IMR-90 (cell line): ENCODE measurements at regions not wholly inside any gene's neighbourhood (a gene's known extent, or its start where the extent isn't known, plus 50 kb on each side); places are given as distances from the start of the nearest gene placed in this dataset.

Source experiments
- ATAC-seq: fragments of 200-7000 bp; cut with Tn5 transposase; 2 replicates; pipeline ENCODE4 v1.9.1; 2020; ENCODE audit warnings: low read depth, mild to moderate bottlenecking, moderate library complexity
- BruUV-seq: library from RNA; stranded (reverse); fragments of 400-500 nt; replicated peaks from 2 replicates; lab custom pipeline; 2021; lab: Mats Ljungman, UMichigan
- CTCF ChIA-PET: fragments of 300-600 bp; formaldehyde crosslinking; extraction: SDS; loops from one replicate; lab custom pipeline; 2021; ENCODE audit warnings: antibody characterized with exemption; lab: Yijun Ruan, JAX
- POLR2A ChIA-PET: fragments of 300-600 bp; sonication (Branson Sonifier 250); formaldehyde crosslinking; loops from one replicate; lab custom pipeline; 2022; ENCODE audit warnings: antibody characterized with exemption; ENCODE audit not compliant: unreplicated experiment; lab: Charles Lee
- DNase-seq: peaks from one replicate; pipeline ENCODE4 v3.0.0; 2013
- H2AFZ ChIP-seq: replicated peaks from 2 replicates; pipeline ENCODE3; 2013; ENCODE audit warnings: low read length, mild to moderate bottlenecking; ENCODE audit not compliant: poor library complexity
- H2AK5ac ChIP-seq: 2 replicates; pipeline ENCODE4 v1.6.1; 2013; ENCODE audit warnings: low read depth, low read length, inconsistent platforms
- H2AK9ac ChIP-seq: replicated peaks from 2 replicates; pipeline ENCODE3; 2013; ENCODE audit warnings: mild to moderate bottlenecking, low read depth, low read length, moderate library complexity; ENCODE audit not compliant: poor library complexity
- H2BK120ac ChIP-seq: 2 replicates; pipeline ENCODE4 v1.6.1; 2013; ENCODE audit warnings: low read depth, low read length, inconsistent platforms
- H2BK15ac ChIP-seq: 3 replicates; pipeline ENCODE4 v1.6.1; 2013; ENCODE audit warnings: low read depth, low read length, inconsistent platforms
- H2BK20ac ChIP-seq: 2 replicates; pipeline ENCODE4 v1.6.1; 2013; ENCODE audit warnings: low read depth, mild to moderate bottlenecking, inconsistent platforms, low read length, moderate library complexity
- H2BK5ac ChIP-seq: 2 replicates; pipeline ENCODE4 v1.6.1; 2013; ENCODE audit warnings: mild to moderate bottlenecking, low read depth, low read length, inconsistent platforms; ENCODE audit not compliant: poor library complexity, severe bottlenecking
- H3K14ac ChIP-seq: replicated peaks from 2 replicates; pipeline ENCODE4 v1.6.1; 2013; ENCODE audit warnings: low read depth, low read length, inconsistent platforms
- H3K18ac ChIP-seq: 2 replicates; pipeline ENCODE4 v1.6.1; 2013; ENCODE audit warnings: low read depth, low read length, control low read depth
- H3K23ac ChIP-seq: 2 replicates; pipeline ENCODE4 v1.6.1; 2013; ENCODE audit warnings: low read depth, low read length, inconsistent platforms
- H3K27ac ChIP-seq: 2 replicates; pipeline ENCODE4 v1.5.1; 2013; ENCODE audit warnings: mild to moderate bottlenecking, control low read depth, low read length; ENCODE audit not compliant: insufficient read depth
- H3K27me3 ChIP-seq: 2 replicates; pipeline ENCODE4 v1.6.1; 2013; ENCODE audit warnings: low read length; ENCODE audit not compliant: control insufficient read depth, insufficient read depth
- H3K36me3 ChIP-seq: 2 replicates; pipeline ENCODE4 v1.6.1; 2013; ENCODE audit warnings: low read length, mixed read lengths; ENCODE audit not compliant: control insufficient read depth, insufficient read depth
- H3K4ac ChIP-seq: 2 replicates; pipeline ENCODE4 v1.6.1; 2013; ENCODE audit warnings: low read depth, low read length, inconsistent platforms
- H3K4me1 ChIP-seq: 2 replicates; pipeline ENCODE4 v1.6.1; 2013; ENCODE audit warnings: low read length, mixed read lengths; ENCODE audit not compliant: control insufficient read depth, insufficient read depth
- H3K4me2 ChIP-seq: 2 replicates; pipeline ENCODE4 v1.6.1; 2013; ENCODE audit warnings: low read depth, mild to moderate bottlenecking, control low read depth, low read length, moderate library complexity
- H3K4me3 ChIP-seq: 2 replicates; pipeline ENCODE4 v1.5.1; 2013; ENCODE audit warnings: low read depth, mild to moderate bottlenecking, control low read depth, low read length, moderate library complexity; ENCODE audit not compliant: insufficient read depth
- H3K56ac ChIP-seq: 2 replicates; pipeline ENCODE4 v1.6.1; 2013; ENCODE audit warnings: low read length, inconsistent platforms; ENCODE audit not compliant: insufficient read depth; ENCODE audit errors: extremely low read depth
- H3K79me1 ChIP-seq, 2 experiments: 2 replicates each; pipeline ENCODE4 v1.6.1; 2013; ENCODE audit warnings: low read length in 2 of 2, inconsistent platforms in 1 of 2, low read depth in 1 of 2
- H3K9ac ChIP-seq: 2 replicates; pipeline ENCODE4 v1.6.1; 2013; ENCODE audit warnings: low read depth, low read length, control low read depth
- H3K9me1 ChIP-seq: 2 replicates; pipeline ENCODE4 v1.6.1; 2013; ENCODE audit warnings: low read length, inconsistent platforms; ENCODE audit not compliant: insufficient read depth
- H3K9me3 ChIP-seq: 2 replicates; pipeline ENCODE4 v1.6.1; 2013; ENCODE audit warnings: low read length; ENCODE audit not compliant: control insufficient read depth, insufficient read depth
- H4K20me1 ChIP-seq: 2 replicates; pipeline ENCODE4 v1.6.1; 2013; ENCODE audit warnings: low read length, inconsistent platforms; ENCODE audit not compliant: insufficient read depth
- H4K5ac ChIP-seq: 2 replicates; pipeline ENCODE4 v1.6.1; 2013; ENCODE audit warnings: mild to moderate bottlenecking, low read depth, low read length, control low read depth
- H4K8ac ChIP-seq, 2 experiments: 2 replicates each; pipeline ENCODE4 v1.6.1; 2013; ENCODE audit warnings: low read depth in 2 of 2, low read length in 2 of 2, control low read depth in 1 of 2, inconsistent platforms in 1 of 2
- H4K91ac ChIP-seq: 2 replicates; pipeline ENCODE4 v1.6.1; 2013; ENCODE audit warnings: low read depth, low read length, inconsistent platforms; ENCODE audit not compliant: insufficient read depth
- MAFK ChIP-seq: IDR thresholded peaks from 2 replicates; pipeline ENCODE4 v1.6.1; 2012; ENCODE audit warnings: low read depth, low read length, improper control_type of control experiment
- dilution Hi-C: fragments of 300-500 bp; cut with HindIII; formaldehyde crosslinking; loops from one replicate; pipeline ENCODE4 v1.14.3; 2018; ENCODE audit warnings: low sequenced_read_pairs; ENCODE audit not compliant: unreplicated experiment
- in situ Hi-C: fragments of 300-500 bp; cut with MboI; formaldehyde crosslinking; loops from 3 replicates; pipeline ENCODE4 v1.14.3; 2019; ENCODE audit warnings: low sequenced_read_pairs, inconsistent platforms, mixed read lengths
- intact Hi-C: fragments of 100-400 bp; cut with micrococcal nuclease; formaldehyde crosslinking; loops from 2 replicates; pipeline ENCODE4 v1.10.0; 2022

DNA sequence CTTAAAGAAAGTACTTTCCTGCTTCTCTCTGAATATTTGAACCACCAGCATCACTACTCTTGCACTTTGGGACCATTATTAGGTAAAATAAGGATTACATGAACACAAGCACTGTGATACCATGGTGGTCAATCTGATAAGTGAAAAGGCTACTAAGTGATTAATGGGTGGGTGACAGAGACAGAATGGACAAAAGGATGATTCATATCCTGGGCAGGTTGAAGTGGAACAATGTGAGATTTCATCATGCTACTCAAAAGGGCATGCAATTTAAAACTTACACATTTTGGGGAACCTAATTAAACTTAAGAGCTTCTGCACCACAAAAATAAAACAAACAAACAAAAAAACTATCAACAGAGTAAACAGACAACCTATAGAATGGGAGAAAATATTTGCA, 172.0 kb upstream of the CD96 start:
- Histone ChIP-seq H4K91ac (no peak overlapping the region), H3K23ac (no peak overlapping the region), H4K20me1 (no peaks in the 10 kb centered on the region), H2BK120ac (no peak overlapping the region), H3K9me1 (no peaks in the 10 kb centered on the region), H2AFZ (no peak overlapping the region), H3K9me3 (no peaks in the 10 kb centered on the region; the same call in 1 of the 2 replicates), H3K56ac (no peak overlapping the region), H3K27me3 (no peaks in the 10 kb centered on the region), H2BK15ac (no peak overlapping the region), H3K4ac (no peak overlapping the region), H3K18ac (no peak overlapping the region), H3K4me3 (no peak overlapping the region), H2BK5ac (no peak overlapping the region), H3K4me1 (no peaks in the 10 kb centered on the region), H3K27ac (no peak overlapping the region), H2AK5ac (no peak overlapping the region), H4K8ac (no peak overlapping the region), H3K4me2 (no peak overlapping the region), H2AK9ac (no peak overlapping the region), H2BK20ac (no peak overlapping the region), H4K5ac (no peak overlapping the region), H3K36me3 (no peaks in the 10 kb centered on the region), H3K79me1 (no peaks in the 10 kb centered on the region; a peak in 1 of 4 replicates), H3K14ac (no peak overlapping the region), H3K9ac (no peak overlapping the region)
- in situ Hi-C loops, result no loop called here
- intact Hi-C loops, result no loop called here
- dilution Hi-C loops, result no loop called here
- ChIA-PET POLR2A (no interaction called here), CTCF (no interaction called here)
- no TSS peak for BruUV-seq
- no peak for TF ChIP-seq MAFK
- DNase-seq (no peak), ATAC-seq (no peak)
